Gastroesophageal sphincter (tissue), 4 donors: ENCODE measurements at regions not wholly inside any gene's neighbourhood (a gene's known extent, or its start where the extent isn't known, plus 50 kb on each side); places are given as distances from the start of the nearest gene placed in this dataset.
"Not testable (repeated sequence)": the region's sequence is repeated elsewhere in the genome, so short reads cannot be mapped to it uniquely, and the experiment has no call there.

Source experiments
- ATAC-seq: fragments of 150-250 bp; one replicate; pipeline ENCODE4 v1.9.1; 2016; ENCODE audit warnings: mild to moderate bottlenecking, moderate library complexity
- H3K27ac ChIP-seq, 4 donors: fragments of 200-600 bp; sonication (generic) in 3 of 4; 1 replicate in 3 of 4; 2 replicates in 1 of 4; pipeline ENCODE4 v1.5.1; 2016 to 2019
- H3K27me3 ChIP-seq: fragments of 200-600 bp; sonication (generic); one replicate; pipeline ENCODE4 v1.5.1; 2019
- H3K36me3 ChIP-seq, 2 donors: fragments of 200-600 bp; sonication (generic); one replicate each; pipeline ENCODE4 v1.5.1; 2019; ENCODE audit warnings: control low read depth in 1 of 2
- H3K4me1 ChIP-seq, 3 donors: fragments of 200-600 bp; sonication (generic); 1 replicate in 2 of 3; 2 replicates in 1 of 3; pipeline ENCODE4 v1.5.1; 2016 to 2019; ENCODE audit warnings: control low read depth in 2 of 3
- H3K4me3 ChIP-seq, 2 donors: fragments of 200-600 bp; sonication (generic); one replicate each; pipeline ENCODE4 v1.5.1; 2019; ENCODE audit warnings: mild to moderate bottlenecking in 1 of 2, moderate library complexity in 1 of 2
- H3K9me3 ChIP-seq, 3 donors: fragments of 200-600 bp; sonication (generic); one replicate each; pipeline ENCODE4 v1.5.1; 2017 to 2019; ENCODE audit warnings: control low read depth in 2 of 3
- EP300 ChIP-seq: sonication (generic); formaldehyde crosslinking; IDR thresholded peaks from one replicate; pipeline ENCODE4 v1.6.1; 2017; ENCODE audit warnings: antibody characterized with exemption, mild to moderate bottlenecking
- POLR2A ChIP-seq, 2 donors: fragments of 450-650 bp; IDR thresholded peaks; one replicate each; pipeline ENCODE4 v1.6.1; 2017; ENCODE audit warnings: antibody characterized with exemption in 2 of 2, mild to moderate bottlenecking in 2 of 2, moderate library complexity in 1 of 2
- POLR2AphosphoS5 ChIP-seq: sonication (generic); formaldehyde crosslinking; IDR thresholded peaks from one replicate; pipeline ENCODE4 v1.6.1; 2017; ENCODE audit warnings: antibody characterized with exemption
- WGBS, 2 donors: methylation state at CpG; one replicate each; pipeline ENCODE4 v1.1.5; 2018; ENCODE audit warnings: low coverage in 1 of 2; 5-methylcytosine and 5-hydroxymethylcytosine counted together
- TF ChIP-seq, protein P1 (sequence below), 4 experiments: fragments of 200-600 bp in 2 of 4; fragments of 450-650 bp in 2 of 4; sonication (generic) in 1 of 4; IDR thresholded peaks; one replicate each; pipeline ENCODE4 v1.5.1; 2017 to 2019; ENCODE audit warnings: antibody characterized with exemption in 4 of 4, mild to moderate bottlenecking in 2 of 4, moderate library complexity in 2 of 4

DNA sequence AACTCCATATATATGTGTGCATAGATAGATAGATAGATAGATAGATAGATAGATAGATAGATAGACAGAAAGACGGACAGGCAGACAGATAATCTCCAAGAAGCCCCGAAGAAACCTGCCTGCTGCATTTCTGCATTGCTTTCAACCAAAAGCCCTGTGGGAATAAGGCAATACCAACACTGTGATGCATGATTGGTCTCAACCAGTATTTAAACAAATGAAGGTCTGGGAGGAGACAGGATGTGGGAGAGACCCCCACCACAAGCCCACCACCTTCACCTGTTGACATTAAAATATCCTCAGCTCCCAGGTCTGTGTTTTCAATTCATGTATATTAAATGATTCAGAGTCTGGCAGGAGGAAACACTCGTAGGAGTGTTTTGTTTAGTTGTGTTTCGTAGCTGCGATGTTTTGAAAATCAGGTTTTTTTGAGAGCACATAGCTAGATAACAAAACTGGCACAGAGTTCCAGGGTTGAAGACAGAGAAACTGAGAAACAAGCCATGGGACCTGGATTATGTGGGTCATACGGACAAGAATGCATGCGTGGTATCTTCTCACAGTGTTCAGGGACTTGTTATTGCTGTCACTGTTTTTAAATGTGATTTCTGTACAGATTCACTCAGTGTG lies 200.7 kb upstream of the AHR start:
- TF ChIP-seq, protein P1, sequence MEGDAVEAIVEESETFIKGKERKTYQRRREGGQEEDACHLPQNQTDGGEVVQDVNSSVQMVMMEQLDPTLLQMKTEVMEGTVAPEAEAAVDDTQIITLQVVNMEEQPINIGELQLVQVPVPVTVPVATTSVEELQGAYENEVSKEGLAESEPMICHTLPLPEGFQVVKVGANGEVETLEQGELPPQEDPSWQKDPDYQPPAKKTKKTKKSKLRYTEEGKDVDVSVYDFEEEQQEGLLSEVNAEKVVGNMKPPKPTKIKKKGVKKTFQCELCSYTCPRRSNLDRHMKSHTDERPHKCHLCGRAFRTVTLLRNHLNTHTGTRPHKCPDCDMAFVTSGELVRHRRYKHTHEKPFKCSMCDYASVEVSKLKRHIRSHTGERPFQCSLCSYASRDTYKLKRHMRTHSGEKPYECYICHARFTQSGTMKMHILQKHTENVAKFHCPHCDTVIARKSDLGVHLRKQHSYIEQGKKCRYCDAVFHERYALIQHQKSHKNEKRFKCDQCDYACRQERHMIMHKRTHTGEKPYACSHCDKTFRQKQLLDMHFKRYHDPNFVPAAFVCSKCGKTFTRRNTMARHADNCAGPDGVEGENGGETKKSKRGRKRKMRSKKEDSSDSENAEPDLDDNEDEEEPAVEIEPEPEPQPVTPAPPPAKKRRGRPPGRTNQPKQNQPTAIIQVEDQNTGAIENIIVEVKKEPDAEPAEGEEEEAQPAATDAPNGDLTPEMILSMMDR (IDR thresholded peaks at IDR 0.05): no peak
- TF ChIP-seq EP300: no peak
- no peak for TF ChIP-seq POLR2A (IDR thresholded peaks at IDR 0.05)
- TF ChIP-seq POLR2AphosphoS5: no peak
- no peaks in the 10 kb centered on the region for H3K9me3 ChIP-seq
- H3K36me3 ChIP-seq: no peaks in the 10 kb centered on the region
- no peaks in the 10 kb centered on the region for H3K4me1 ChIP-seq
- no peak overlapping the region for H3K4me3 ChIP-seq
- no peak overlapping the region for H3K27ac ChIP-seq
- 70 to 77% methylated on average over 7 of the region's 7 CpGs for WGBS, 2 donors
- no peaks in the 10 kb centered on the region for H3K27me3 ChIP-seq
- ATAC-seq: no peak

DNA sequence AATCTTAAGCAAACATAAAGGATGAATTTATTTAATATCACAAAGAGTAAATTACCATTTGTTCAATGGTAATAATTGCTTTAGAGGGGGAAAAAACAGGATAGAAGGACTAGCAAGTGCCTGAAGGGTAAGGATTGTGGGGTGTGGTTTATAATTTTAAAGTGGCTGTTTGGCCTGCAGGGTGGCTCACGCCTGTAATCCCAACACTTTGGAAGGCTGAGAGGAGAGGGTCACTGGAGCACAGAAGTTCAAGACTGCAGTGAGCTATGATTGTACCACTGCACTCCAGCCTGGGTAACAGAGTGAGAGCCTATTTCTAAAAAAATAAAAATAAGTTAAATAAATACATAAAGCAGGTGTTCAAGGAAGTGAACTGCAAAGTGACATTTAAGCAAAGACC lies 199.9 kb upstream of the AHR start:
- 89 to 100% methylated on average over 1 of the region's 1 CpG for WGBS, 2 donors
- no peak overlapping the region for H3K27ac ChIP-seq

DNA sequence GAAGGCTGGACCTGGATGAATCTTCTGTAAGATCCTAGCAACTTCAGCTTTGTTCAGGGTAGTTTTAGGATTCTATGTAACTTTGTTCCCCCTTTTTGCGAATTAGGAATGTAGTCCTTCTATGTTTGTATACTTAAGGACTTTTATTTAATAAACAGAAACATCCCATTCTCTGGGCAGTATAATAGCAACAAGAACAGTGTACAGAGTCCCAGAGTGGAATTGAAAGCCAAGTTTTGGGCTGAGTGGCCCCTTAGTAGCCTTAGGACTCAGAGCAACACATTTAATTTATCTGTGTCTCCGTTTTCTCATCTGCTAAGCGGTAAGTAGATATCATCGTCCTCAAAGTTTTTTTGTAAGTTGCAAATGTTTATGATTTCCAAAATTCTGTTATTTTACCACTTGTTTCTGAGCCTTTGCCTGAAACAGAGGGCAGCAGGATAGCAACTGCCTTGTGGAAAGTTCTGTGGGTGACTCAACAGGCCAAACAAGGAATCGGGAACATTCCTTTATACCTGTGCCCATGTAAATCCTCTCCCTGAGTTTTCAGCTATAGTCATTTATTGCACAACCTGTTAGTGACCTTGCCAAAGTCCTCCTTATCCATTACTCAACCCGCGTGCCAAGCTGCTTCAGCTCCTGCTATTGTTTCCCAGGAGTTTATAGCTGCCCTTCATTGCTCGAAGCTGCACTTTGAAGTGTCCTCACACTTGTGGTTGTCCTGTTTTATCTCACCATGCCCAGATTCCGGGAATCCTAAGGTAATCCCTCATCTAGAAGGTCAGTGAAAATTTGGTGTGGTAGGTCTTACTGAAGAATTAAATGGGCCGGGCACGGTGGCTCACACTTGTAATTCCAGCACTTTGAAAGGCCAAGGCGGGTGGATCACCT lies 199.1 kb upstream of the AHR start:
- Histone ChIP-seq H3K36me3 (no peaks in the 10 kb centered on the region), H3K9me3 (no peaks in the 10 kb centered on the region), H3K4me3 (no peak overlapping the region), H3K4me1 (no peaks in the 10 kb centered on the region), H3K27ac (no peak overlapping the region), H3K27me3 (no peaks in the 10 kb centered on the region)
- TF ChIP-seq EP300: no peak
- TF ChIP-seq, protein P1 (IDR thresholded peaks at IDR 0.05): no peak
- ATAC-seq: no peak
- WGBS, 2 donors: 77 to 87% methylated on average over 7 to 9 of the region's 12 CpGs

More for the DNA sequence above, 199.9 kb upstream of the AHR start:
- Histone ChIP-seq H3K9me3 (no peaks in the 10 kb centered on the region), H3K36me3 (no peaks in the 10 kb centered on the region), H3K27me3 (no peaks in the 10 kb centered on the region), H3K4me1 (no peaks in the 10 kb centered on the region), H3K4me3 (no peak overlapping the region)
- TF ChIP-seq, protein P1 (IDR thresholded peaks at IDR 0.05): no peak
- TF ChIP-seq EP300 (no peak), POLR2AphosphoS5 (no peak), POLR2A (IDR thresholded peaks at IDR 0.05) (no peak)
- ATAC-seq: no peak

DNA sequence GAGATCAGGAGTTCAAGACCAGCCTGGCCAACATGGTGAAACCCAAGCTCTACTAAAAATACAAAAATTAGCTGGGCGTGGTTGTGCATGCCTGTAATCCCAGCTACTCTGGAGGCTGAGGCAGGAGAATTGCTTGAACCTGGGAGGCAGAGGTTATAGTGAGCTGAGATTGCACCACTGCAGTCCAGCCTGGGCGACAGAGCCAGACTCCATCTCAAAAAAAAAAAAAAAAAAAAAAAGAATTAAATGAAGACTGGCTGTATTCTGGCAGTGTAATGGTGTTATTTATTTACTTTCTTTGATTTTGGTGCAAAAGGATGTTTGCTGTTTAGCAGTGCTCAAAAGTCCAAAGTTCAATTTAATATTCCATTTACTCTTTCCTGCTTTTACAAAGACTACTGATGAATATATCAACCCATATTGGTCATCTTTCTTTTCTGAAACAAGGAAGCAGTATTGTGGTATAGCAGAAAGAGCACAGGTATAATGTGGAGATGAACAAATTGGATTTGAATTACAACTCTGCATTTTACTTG lies 198.4 kb upstream of the AHR start:
- H3K4me3 ChIP-seq, ATAC-seq, H3K27ac ChIP-seq, H3K27me3 ChIP-seq, H3K9me3 ChIP-seq, H3K4me1 ChIP-seq, H3K36me3 ChIP-seq: not testable (repeated sequence)
- WGBS, 2 donors: 100% methylated on average over 2 of the region's 2 CpGs; no CpG with 5 or more reads in 1 of the 2 donors

DNA sequence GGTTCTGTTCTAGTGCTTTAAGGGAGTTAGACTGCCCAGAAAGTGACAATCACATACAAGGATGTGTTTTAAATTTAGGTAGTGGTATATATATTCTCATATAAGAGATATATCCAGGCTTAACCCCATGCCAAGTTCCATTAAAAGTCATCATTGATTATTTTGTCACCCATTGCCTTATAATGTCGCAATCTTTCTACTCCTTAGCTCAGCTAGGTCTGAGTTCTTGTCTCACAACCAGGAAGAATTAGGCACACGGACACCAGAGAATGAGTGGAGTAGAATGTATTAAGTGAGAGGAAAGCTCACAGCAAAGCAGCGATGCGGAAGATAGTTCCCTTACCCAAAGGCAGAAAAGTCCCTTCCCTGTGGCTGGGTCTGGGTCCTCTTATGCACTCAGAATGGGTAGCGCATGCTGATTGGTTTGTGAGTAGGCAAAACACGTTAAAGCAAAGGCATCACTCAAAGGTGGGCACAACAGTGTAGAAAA lies 197.2 kb upstream of the AHR start:
- Histone ChIP-seq H3K36me3 (no peaks in the 10 kb centered on the region), H3K9me3 (no peaks in the 10 kb centered on the region), H3K4me1 (no peaks in the 10 kb centered on the region), H3K27me3 (no peaks in the 10 kb centered on the region), H3K27ac (no peak overlapping the region), H3K4me3 (no peak overlapping the region)
- TF ChIP-seq, protein P1 (IDR thresholded peaks at IDR 0.05): no peak
- TF ChIP-seq POLR2AphosphoS5 (no peak), POLR2A (IDR thresholded peaks at IDR 0.05) (no peak), EP300 (no peak)
- no peak for ATAC-seq
- WGBS, 2 donors: 75 to 98% methylated on average over 1 to 4 of the region's 6 CpGs
